Parathyroid adenoma (tissue), 2 donors: ENCODE measurements at regions not wholly inside any gene's neighbourhood (a gene's known extent, or its start where the extent isn't known, plus 50 kb on each side); places are given as distances from the start of the nearest gene placed in this dataset.

Experiments
- H2AFZ ChIP-seq: fragments of 300-600 bp; sonication (generic); one replicate; pipeline ENCODE4 v1.7.0; 2017; ENCODE audit warnings: antibody characterized with exemption, mild to moderate bottlenecking
- H3K27ac ChIP-seq: fragments of 300-600 bp; sonication (generic); one replicate; pipeline ENCODE4 v1.7.0; 2017
- H3K27me3 ChIP-seq: fragments of 300-600 bp; sonication (generic); one replicate; pipeline ENCODE4 v1.7.0; 2017; ENCODE audit warnings: low read length; ENCODE audit not compliant: control insufficient read depth, insufficient read depth
- H3K36me3 ChIP-seq: fragments of 300-600 bp; sonication (generic); one replicate; pipeline ENCODE4 v1.7.0; 2017; ENCODE audit warnings: low read length; ENCODE audit not compliant: control insufficient read depth, insufficient read depth
- H3K4me1 ChIP-seq: fragments of 300-600 bp; sonication (generic); one replicate; pipeline ENCODE4 v1.7.0; 2017; ENCODE audit warnings: control low read depth
- H3K4me2 ChIP-seq: fragments of 300-600 bp; sonication (generic); one replicate; pipeline ENCODE4 v1.7.0; 2017; ENCODE audit warnings: low read length
- H3K4me3 ChIP-seq: fragments of 300-600 bp; sonication (generic); one replicate; pipeline ENCODE4 v1.7.0; 2017; ENCODE audit warnings: low read depth, low read length
- H3K79me2 ChIP-seq: fragments of 300-600 bp; sonication (generic); one replicate; pipeline ENCODE4 v1.7.0; 2017; ENCODE audit warnings: control low read depth
- H3K9ac ChIP-seq: fragments of 300-600 bp; sonication (generic); one replicate; pipeline ENCODE4 v1.7.0; 2017; ENCODE audit warnings: mild to moderate bottlenecking
- H3K9me3 ChIP-seq: fragments of 300-600 bp; sonication (generic); one replicate; pipeline ENCODE4 v1.7.0; 2017; ENCODE audit warnings: low read length; ENCODE audit not compliant: control insufficient read depth
- CTCF ChIP-seq: fragments of 300-600 bp; sonication (generic); IDR thresholded peaks from one replicate; pipeline ENCODE4 v1.7.0; 2017; ENCODE audit warnings: antibody characterized with exemption, mild to moderate bottlenecking
- donor health status: primary hyperparathyroidism.

- Histone ChIP-seq H3K36me3 (no peaks in the 10 kb centered on the region), H3K4me3 (no peak overlapping the region), H3K9me3 (no peaks in the 10 kb centered on the region), H3K79me2 (no peaks in the 10 kb centered on the region), H3K9ac (no peak overlapping the region), H2AFZ (no peak overlapping the region), H3K4me2 (no peak overlapping the region), H3K4me1 (no peaks in the 10 kb centered on the region), H3K27me3 (no peaks in the 10 kb centered on the region), H3K27ac (no peak overlapping the region)
- no peak for TF ChIP-seq CTCF
Observed at GRCh38 chr2:192314800-192315481, 120.2 kb upstream of the TMEFF2 start.

DNA sequence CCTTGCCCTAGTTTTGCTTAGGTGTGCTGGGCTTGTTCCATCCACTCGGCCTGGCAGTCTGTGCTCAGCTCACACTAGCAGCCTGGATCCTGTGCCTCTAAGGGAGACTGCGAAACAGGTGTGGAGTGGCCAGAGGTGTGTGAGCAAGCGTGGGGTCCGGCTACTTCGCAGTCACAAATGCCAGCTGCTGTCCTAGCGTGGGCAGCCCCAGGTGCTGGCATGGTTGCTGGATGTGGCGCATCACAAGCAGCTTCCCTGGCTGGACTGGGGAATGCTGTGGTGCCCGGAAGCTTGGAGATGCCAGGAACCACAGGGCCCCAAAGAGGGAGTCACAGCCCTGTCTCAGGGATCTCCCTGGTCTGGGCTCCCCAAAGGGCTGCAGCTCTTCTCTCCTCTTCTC is 119.0 kb upstream of the TMEFF2 start:
- no peak for TF ChIP-seq CTCF
- Histone ChIP-seq H3K4me1 (no peaks in the 10 kb centered on the region), H3K79me2 (no peaks in the 10 kb centered on the region), H2AFZ (no peak overlapping the region), H3K27me3 (no peaks in the 10 kb centered on the region), H3K27ac (no peak overlapping the region), H3K9ac (no peak overlapping the region), H3K9me3 (no peaks in the 10 kb centered on the region), H3K4me3 (no peak overlapping the region), H3K36me3 (no peaks in the 10 kb centered on the region), H3K4me2 (no peak overlapping the region)

DNA sequence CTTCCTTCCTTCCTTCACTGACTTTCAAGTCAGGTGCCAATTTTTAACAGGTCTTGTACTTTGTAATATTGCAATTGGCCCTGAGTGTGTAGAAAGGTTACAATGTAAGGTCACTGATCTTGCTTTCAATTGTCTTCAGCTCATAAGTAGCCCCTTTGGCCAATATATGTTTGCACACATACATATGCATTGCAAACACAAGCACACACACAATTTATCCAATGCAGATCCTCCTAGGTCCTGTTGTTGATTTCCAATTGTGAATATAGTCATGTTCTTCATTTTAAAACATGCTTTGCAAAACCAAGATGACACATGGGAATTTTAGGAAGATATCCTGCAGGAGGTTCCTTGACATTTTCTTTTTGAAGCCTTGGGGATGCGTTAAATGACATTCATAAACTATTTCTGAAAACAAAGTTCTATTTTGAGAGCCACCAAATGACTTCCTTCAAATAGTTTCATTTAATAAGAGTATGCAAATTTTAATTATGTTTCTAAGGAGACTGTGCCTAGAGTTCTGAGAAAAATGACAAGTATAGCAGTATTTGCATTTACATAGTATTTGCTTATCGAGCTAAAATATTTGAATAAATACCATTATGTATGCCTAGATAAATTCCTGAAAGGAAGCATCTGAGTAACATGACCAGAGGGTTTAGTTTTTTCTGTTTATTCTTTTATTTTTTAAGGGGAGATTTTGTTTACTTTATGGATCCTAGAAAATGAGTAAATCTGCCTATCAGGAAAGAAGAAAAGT is 117.1 kb upstream of the TMEFF2 start:
- Histone ChIP-seq H3K27me3 (no peaks in the 10 kb centered on the region), H3K4me3 (no peak overlapping the region), H3K27ac (no peak overlapping the region)

GRCh38 chr2:192307530-192307929 is 112.8 kb upstream of the TMEFF2 start:
- H3K4me3 ChIP-seq: no peak overlapping the region
- no peak overlapping the region for H3K27ac ChIP-seq
- H3K9ac ChIP-seq: no peak overlapping the region
- H3K27me3 ChIP-seq: no peaks in the 10 kb centered on the region
- H3K4me1 ChIP-seq: no peaks in the 10 kb centered on the region
- H3K9me3 ChIP-seq: no peaks in the 10 kb centered on the region
- no peaks in the 10 kb centered on the region for H3K79me2 ChIP-seq
- no peak overlapping the region for H2AFZ ChIP-seq
- no peak overlapping the region for H3K4me2 ChIP-seq
- H3K36me3 ChIP-seq: no peaks in the 10 kb centered on the region
- no peak for TF ChIP-seq CTCF

More for the DNA sequence above, 117.1 kb upstream of the TMEFF2 start:
- Histone ChIP-seq H3K4me1 (no peaks in the 10 kb centered on the region), H3K9ac (no peak overlapping the region), H2AFZ (no peak overlapping the region), H3K79me2 (no peaks in the 10 kb centered on the region), H3K4me2 (no peak overlapping the region), H3K9me3 (no peaks in the 10 kb centered on the region), H3K36me3 (no peaks in the 10 kb centered on the region)
- TF ChIP-seq CTCF: no peak
